ENCODE measurements at regions not wholly inside any gene's neighbourhood (a gene's known extent, or its start where the extent isn't known, plus 50 kb on each side); places are given as distances from the start of the nearest gene placed in this dataset.
A peak's percentile ranks its signal among the peaks of the same experiment; 100 is the strongest.

DNA sequence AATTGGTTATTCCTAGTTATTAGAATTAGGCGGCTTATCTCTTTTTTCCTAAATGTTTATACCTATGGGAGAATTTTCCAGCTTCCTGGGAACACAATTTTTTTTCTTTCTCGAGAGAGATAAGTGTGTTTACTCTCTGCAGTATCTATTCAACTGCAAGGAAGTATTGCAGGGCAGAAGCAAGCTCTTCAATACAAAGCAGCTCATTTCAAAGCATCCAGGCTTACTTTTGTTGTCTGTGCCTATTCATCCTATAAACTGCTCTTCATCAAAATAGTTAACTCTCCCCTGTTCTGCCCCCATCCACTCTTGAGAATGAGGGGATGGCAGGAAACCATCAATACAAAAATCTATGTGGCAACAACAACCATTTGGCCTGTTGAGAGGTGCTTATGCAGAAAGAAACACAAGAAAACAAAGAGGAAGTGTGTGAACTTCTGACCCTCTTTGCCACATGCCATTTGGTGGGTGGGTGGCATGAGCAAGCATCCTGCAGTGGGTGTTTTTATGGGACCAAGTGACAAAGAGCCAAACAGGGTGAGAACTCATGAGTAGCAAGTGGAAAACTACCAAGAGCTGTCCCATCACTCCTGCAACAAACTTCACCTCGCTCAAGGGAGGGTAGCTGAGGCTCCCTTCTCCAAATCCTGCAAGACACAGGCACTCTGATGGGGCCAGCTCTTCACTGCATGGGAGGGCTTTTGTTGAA, 50.6 kb upstream of the MRPS6 start:
- DNase-seq (ENCODE audit: low spot score), result no peak
- Mint-ChIP-seq H3K4me1 (ENCODE audit: low read depth) (peaks cover 25% of the 10 kb centered on the region), H3K27ac (no peak overlapping the region), H3K27me3 (ENCODE audit: low read depth) (no peaks in the 10 kb centered on the region), H3K4me3 (ENCODE audit: low read depth) (no peak overlapping the region), H3K36me3 (ENCODE audit: low read depth) (no peaks in the 10 kb centered on the region), H3K9me3 (peaks cover 10% of the 10 kb centered on the region)
- intact Hi-C loops (cut with micrococcal nuclease), result loop anchor here (1.0 to 2.0 kb wide), 3 partner anchors 14 to 76 kb away; no protein-coding TSS in a partner anchor

DNA sequence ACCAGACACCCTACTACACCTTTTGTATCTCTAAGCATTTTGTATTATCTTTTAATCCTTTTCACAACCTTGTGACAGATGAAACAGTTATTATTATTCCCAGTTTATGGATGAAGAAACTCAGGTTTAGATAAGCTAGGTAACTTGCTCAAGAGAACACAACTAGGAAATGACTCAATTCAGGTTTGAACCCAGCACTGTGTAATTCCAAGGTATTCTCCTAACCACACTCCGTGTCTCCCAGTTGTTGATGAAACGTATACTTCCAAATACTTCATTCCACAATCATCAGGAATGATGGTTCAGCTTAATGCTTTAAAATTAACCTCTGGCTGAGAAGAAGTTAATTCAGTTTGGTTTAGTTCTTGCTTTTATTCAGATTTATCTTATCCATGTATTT, 51.7 kb upstream of the MRPS6 start:
- DNase-seq (ENCODE audit: low spot score), result no peak
- intact Hi-C loops (cut with micrococcal nuclease), result loop anchor here (2.0 kb wide), 1 partner anchor 75 kb away; no protein-coding TSS in a partner anchor
- Mint-ChIP-seq H3K27ac (no peak overlapping the region), H3K4me1 (ENCODE audit: low read depth) (peaks cover 33% of the 10 kb centered on the region), H3K36me3 (ENCODE audit: low read depth) (no peaks in the 10 kb centered on the region), H3K9me3 (peaks cover 11% of the 10 kb centered on the region), H3K4me3 (ENCODE audit: low read depth) (no peak overlapping the region), H3K27me3 (ENCODE audit: low read depth) (no peaks in the 10 kb centered on the region)

DNA sequence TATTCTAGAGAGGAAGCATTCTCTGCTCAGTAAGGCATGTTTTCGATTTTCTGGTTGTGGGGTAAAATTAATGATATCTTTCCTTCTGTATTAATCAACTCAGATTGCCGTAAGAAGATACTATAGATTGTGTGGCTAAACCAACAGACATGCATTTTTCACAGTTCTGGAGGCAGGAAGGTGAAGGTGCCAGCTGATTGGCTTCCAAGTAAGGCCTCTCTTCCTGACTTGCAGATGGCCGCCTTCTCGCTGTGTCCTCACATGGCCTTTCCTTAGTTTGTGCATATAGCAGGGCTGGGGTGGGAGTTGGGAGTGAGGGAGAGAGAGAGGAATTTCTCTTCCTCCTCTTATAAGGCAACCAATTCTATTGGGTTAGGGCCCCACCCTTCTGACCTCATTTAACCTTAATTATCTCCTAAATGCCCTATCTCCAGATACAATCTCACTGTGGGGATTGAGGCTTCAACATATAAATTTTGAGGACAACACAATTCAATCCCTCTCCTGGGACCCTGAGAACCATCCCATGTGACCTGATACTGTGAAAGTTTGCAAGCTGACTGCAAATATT, 52.3 kb upstream of the MRPS6 start:
- no peaks in the 10 kb centered on the region for H3K27me3 Mint-ChIP-seq (ENCODE audit: low read depth)
- intact Hi-C loops (cut with micrococcal nuclease), result no loop called here
- H3K4me1 Mint-ChIP-seq (ENCODE audit: low read depth), result peaks cover 33% of the 10 kb centered on the region
- H3K9me3 Mint-ChIP-seq, result peaks cover 9% of the 10 kb centered on the region
- no peak overlapping the region for H3K27ac Mint-ChIP-seq
- H3K36me3 Mint-ChIP-seq (ENCODE audit: low read depth), result no peaks in the 10 kb centered on the region
- DNase-seq (ENCODE audit: low spot score), result no peak
- no peak overlapping the region for H3K4me3 Mint-ChIP-seq (ENCODE audit: low read depth)

DNA sequence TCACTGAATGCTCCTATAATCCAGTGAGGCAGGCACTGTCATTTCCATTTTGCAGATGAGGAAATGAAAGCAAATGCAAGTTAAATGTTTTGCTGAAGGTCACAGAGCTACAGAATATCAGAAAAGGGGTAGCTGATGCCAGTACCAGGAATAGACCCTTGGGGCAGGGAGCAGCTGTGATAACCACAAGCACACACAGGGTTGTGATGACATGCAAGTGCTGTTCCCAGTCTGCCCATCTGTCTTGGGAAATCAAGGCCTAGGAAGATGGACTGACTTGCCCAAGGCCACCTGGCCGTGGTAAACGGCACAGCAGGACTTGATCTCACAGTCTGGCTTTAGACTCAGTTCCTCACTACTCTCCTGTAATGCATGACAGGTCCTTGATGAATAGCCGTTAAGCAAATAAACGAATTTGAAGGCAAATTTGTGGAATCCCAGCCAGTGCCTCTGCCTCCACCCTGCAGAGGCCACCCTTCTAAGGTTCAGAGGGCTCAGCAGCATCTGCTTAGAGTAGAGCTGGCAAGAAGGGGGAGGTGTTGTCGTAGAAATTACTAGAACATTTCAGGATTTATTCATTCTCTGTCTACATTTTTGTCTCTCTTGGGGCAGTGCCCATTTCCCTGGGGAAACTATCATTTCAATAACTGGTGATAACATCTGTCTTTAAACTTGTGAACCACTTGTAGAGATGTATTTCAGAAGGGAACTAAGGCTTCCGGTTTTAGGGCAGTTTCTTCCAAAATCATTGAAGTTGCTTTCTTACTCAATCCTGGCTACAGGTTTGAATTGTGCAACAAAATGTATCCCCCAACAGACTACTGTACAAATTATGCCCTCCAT, 53.2 kb upstream of the MRPS6 start:
- Mint-ChIP-seq H3K4me3 (ENCODE audit: low read depth) (no peak overlapping the region), H3K4me1 (ENCODE audit: low read depth) (peaks cover 31% of the 10 kb centered on the region), H3K36me3 (ENCODE audit: low read depth) (no peaks in the 10 kb centered on the region), H3K27me3 (ENCODE audit: low read depth) (no peaks in the 10 kb centered on the region), H3K9me3 (peaks cover 18% of the 10 kb centered on the region), H3K27ac (no peak overlapping the region)
- intact Hi-C loops (cut with micrococcal nuclease), result no loop called here
- no peak for DNase-seq (ENCODE audit: low spot score)

DNA sequence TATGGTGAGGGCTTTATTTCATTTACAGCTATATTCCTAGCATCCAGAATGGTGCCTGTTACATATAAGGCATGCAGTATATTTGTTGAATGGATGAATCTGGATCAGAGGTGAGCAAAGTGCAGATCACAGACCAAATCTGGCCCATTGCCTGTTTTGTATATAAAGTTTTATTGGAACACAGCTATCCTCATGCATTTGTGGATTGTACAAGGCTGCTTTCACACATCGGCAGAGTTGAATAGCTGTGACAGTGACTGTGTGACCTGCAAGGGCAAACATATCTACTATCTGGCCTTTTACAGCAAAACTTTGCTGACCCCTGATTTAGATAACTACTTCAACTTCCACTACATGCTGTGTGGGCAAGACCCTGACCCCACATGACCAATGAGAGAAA, 54.0 kb upstream of the MRPS6 start:
- intact Hi-C loops (cut with micrococcal nuclease), result no loop called here
- peaks cover 25% of the 10 kb centered on the region for H3K9me3 Mint-ChIP-seq
- H3K4me3 Mint-ChIP-seq (ENCODE audit: low read depth), result no peak overlapping the region
- peaks cover 5% of the 10 kb centered on the region for H3K36me3 Mint-ChIP-seq (ENCODE audit: low read depth)
- H3K4me1 Mint-ChIP-seq (ENCODE audit: low read depth), result peaks cover 31% of the 10 kb centered on the region
- H3K27me3 Mint-ChIP-seq (ENCODE audit: low read depth), result no peaks in the 10 kb centered on the region
- H3K27ac Mint-ChIP-seq, result no peak overlapping the region
- DNase-seq (ENCODE audit: low spot score), result no peak

DNA sequence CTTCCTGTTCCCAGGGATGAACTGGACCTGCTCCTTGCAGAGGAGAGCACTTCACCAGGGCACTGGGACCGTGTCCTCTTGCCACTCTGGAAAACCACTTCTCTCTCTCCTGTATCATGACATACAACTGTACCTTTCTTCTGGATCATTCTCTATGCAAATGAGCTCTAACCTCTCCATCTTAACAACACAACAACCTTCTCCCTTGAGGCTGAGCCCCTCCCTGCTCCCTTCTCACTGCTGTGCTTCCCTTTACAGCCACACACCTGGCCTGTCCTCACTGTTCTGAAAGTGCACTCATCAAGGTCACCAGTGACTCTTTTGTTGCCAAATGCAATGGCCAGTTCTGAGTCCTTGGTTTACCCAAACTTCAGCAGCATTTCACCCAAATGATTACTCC, 54.5 kb upstream of the MRPS6 start:
- H3K36me3 Mint-ChIP-seq (ENCODE audit: low read depth), result peaks cover 7% of the 10 kb centered on the region
- H3K4me1 Mint-ChIP-seq (ENCODE audit: low read depth), result peaks cover 31% of the 10 kb centered on the region
- no peak for DNase-seq (ENCODE audit: low spot score)
- no peak overlapping the region for H3K4me3 Mint-ChIP-seq (ENCODE audit: low read depth)
- intact Hi-C loops (cut with micrococcal nuclease), result no loop called here
- H3K27me3 Mint-ChIP-seq (ENCODE audit: low read depth), result no peaks in the 10 kb centered on the region
- peaks cover 30% of the 10 kb centered on the region for H3K9me3 Mint-ChIP-seq
- H3K27ac Mint-ChIP-seq, result no peak overlapping the region

DNA sequence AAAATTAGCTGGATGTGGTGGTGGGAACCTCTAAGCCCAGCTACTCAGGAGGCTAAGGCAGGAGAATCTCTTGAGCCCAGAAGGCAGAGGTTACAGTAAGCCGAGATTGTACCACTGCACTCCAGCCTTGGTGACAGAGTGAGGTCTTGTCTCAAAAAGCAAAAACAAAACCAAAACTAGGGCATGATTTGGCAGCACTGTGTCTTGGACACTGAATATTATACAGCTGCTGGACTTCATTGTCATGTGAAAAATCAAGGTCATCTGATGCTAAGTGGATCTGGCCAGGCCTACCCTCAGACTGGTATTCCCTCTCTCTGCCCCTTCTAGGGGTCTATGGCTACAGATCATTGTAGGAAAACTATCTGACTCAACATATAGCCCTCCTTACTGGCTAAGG, 55.2 kb upstream of the MRPS6 start:
- H3K4me1 Mint-ChIP-seq (ENCODE audit: low read depth), result peaks cover 31% of the 10 kb centered on the region
- peaks cover 10% of the 10 kb centered on the region for H3K36me3 Mint-ChIP-seq (ENCODE audit: low read depth)
- no peak overlapping the region for H3K27ac Mint-ChIP-seq
- peaks cover 37% of the 10 kb centered on the region for H3K9me3 Mint-ChIP-seq
- DNase-seq (ENCODE audit: low spot score), result no peak
- intact Hi-C loops (cut with micrococcal nuclease), result no loop called here
- H3K4me3 Mint-ChIP-seq (ENCODE audit: low read depth), result no peak overlapping the region
- H3K27me3 Mint-ChIP-seq (ENCODE audit: low read depth), result no peaks in the 10 kb centered on the region

DNA sequence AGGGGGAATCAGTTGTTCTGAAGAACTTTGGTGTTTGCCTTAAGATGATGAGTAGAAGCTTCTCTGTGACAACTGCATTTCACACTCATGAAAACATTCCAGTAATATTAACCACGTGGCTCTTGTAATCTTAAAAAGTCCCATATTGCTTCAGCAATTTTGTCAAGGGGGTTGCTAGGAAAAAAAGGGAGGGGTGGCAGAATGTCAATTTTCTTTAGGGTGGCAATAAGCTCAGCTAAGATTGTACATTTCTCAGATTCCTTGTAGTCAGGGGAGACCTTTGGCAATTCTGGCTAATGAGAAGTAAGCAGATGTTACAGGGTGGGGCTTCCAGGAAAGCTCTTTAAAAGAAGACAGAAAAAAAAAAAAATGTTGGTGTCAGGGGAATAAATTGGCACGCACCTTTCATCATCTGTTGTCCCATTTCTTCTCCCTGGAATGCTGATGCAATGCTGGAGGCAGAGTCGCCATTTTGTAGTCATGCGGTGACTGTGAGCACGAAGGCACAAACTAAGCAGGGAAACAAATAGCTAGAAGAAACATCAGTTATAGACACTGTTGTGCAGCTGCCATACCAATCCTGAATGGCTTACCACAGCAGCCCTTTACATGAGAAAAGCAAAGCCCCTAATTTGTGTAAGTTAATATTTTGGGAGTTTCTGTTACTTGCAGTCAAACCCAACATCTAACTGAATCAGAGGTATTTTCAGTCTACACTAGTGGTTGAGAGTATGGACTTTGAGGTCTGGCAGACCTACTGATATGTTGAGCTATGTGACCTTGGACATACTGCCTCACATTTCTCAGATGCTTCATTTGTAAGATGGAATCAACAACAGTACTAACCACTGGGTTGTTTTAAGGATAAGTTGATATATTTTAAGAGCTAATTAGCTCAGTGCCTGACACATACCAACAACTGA, 56.1 kb upstream of the MRPS6 start:
- Mint-ChIP-seq H3K27me3 (ENCODE audit: low read depth) (no peaks in the 10 kb centered on the region), H3K36me3 (ENCODE audit: low read depth) (peaks cover 14% of the 10 kb centered on the region)

DNA sequence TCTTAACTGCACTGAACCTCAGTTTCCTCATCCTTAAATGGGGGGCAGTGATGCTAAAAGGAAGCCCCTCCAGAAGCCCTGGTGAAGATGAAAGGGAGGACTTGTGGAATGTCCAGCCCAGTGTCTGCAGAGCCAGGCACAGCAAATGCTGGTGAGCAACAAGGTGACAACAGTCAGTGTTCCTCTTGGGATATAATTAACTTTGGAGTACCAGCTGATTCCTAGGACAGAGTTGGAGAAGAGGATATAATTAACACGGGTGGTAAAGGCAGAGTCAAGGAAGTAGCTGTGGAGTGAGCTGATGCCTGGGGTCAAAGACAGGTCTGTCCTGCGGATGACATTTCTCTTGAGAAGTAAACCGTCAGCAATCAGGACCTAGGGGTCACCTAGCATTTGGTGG, 60.7 kb upstream of the MRPS6 start:
- Mint-ChIP-seq H3K9me3 (peaks cover 64% of the 10 kb centered on the region), H3K4me1 (ENCODE audit: low read depth) (peaks cover 20% of the 10 kb centered on the region), H3K27me3 (ENCODE audit: low read depth) (no peaks in the 10 kb centered on the region), H3K4me3 (ENCODE audit: low read depth) (no peak overlapping the region), H3K36me3 (ENCODE audit: low read depth) (peaks cover 38% of the 10 kb centered on the region), H3K27ac (no peak overlapping the region)
- intact Hi-C loops (cut with micrococcal nuclease), result no loop called here
- DNase-seq (ENCODE audit: low spot score), result no peak

More for the DNA sequence above, 56.1 kb upstream of the MRPS6 start:
- Mint-ChIP-seq H3K27ac (no peak overlapping the region), H3K4me3 (ENCODE audit: low read depth) (no peak overlapping the region), H3K4me1 (ENCODE audit: low read depth) (peaks cover 30% of the 10 kb centered on the region), H3K9me3 (peaks cover 44% of the 10 kb centered on the region)
- intact Hi-C loops (cut with micrococcal nuclease), result no loop called here
- no peak for DNase-seq (ENCODE audit: low spot score)

DNA sequence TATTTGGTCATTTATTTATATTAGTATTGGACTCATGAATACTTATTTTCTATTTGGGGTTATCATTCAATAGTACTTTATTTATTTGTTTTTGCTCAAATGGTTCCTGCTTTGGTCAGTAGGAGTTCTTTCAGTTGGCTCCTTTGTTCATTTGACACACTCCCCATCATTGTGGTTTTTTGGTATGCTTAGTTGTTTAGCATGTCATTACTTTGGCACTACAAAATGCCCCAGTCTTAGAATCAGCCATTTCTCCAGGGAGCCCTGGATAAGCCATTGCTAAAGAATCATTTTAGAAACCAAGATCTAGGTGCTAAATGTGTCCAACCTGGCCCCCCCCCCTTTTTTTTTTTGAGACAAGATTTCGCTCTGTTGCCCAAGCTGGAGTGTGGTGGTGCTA, 61.7 kb upstream of the MRPS6 start:
- H3K4me1 Mint-ChIP-seq (ENCODE audit: low read depth), result peaks cover 15% of the 10 kb centered on the region
- no peak overlapping the region for H3K4me3 Mint-ChIP-seq (ENCODE audit: low read depth)
- H3K36me3 Mint-ChIP-seq (ENCODE audit: low read depth), result peaks cover 44% of the 10 kb centered on the region
- no peaks in the 10 kb centered on the region for H3K27me3 Mint-ChIP-seq (ENCODE audit: low read depth)
- intact Hi-C loops (cut with micrococcal nuclease), result no loop called here
- no peak overlapping the region for H3K27ac Mint-ChIP-seq
- H3K9me3 Mint-ChIP-seq, result peaks cover 67% of the 10 kb centered on the region
- no peak for DNase-seq (ENCODE audit: low spot score)

DNA sequence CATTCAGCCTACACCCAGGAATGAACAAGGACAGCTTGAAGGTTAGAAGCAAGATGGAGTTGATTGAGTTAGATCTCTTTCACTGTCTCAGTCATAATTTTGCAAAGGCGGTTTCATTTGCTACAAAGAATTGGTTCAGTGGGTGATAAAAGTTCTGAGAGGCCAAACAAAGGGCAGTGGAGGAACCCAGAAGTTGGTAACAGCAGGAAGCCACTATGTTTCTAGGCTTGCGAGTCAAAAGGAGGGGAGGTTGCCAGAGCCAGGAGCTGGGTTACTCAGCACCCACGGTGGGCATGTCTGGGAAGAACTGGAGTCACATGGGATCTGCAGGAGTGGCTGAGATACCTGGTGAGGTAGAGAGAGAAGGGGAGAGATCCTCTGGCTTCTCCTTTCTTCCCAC, 64.2 kb upstream of the MRPS6 start:
- Mint-ChIP-seq H3K4me3 (ENCODE audit: low read depth) (no peak overlapping the region), H3K27ac (peak overlapping the region; percentile 47), H3K27me3 (ENCODE audit: low read depth) (no peaks in the 10 kb centered on the region), H3K4me1 (ENCODE audit: low read depth) (peaks cover 18% of the 10 kb centered on the region), H3K36me3 (ENCODE audit: low read depth) (peaks cover 41% of the 10 kb centered on the region), H3K9me3 (peaks cover 56% of the 10 kb centered on the region)
- intact Hi-C loops (cut with micrococcal nuclease), result no loop called here
- DNase-seq (ENCODE audit: low spot score), result no peak

DNA sequence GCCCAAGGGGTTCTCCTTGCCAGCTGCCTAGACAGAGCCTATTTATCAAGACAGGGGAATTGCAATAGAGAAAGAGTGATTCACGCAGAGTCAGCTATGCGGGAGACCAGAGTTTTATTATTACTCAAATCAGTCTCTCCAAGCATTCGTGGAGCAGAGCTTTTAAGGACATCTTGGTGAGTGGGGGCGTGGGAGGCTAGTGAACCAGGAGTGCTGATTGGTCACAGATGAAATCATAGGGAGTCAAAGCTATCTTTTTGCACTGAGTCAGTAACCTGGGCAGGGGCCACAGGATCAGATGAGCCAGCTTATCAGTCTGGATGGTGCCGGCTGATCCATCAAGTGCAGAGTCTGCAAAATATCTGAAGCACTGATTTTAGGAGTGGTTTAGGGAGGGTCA, 64.8 kb upstream of the MRPS6 start:
- H3K4me1 Mint-ChIP-seq (ENCODE audit: low read depth), result peaks cover 18% of the 10 kb centered on the region
- H3K27ac Mint-ChIP-seq, result peak overlapping the region; percentile 60
- intact Hi-C loops (cut with micrococcal nuclease), result loop anchor here (1.0 kb wide), 3 partner anchors 15 to 60 kb away; no protein-coding TSS in a partner anchor
- H3K9me3 Mint-ChIP-seq, result peaks cover 56% of the 10 kb centered on the region
- DNase-seq (ENCODE audit: low spot score), result no peak
- H3K4me3 Mint-ChIP-seq (ENCODE audit: low read depth), result no peak overlapping the region
- peaks cover 42% of the 10 kb centered on the region for H3K36me3 Mint-ChIP-seq (ENCODE audit: low read depth)
- no peaks in the 10 kb centered on the region for H3K27me3 Mint-ChIP-seq (ENCODE audit: low read depth)

Data from activated T-helper 2 cell treated with anti-CD3 and anti-CD28 coated beads, Interferon-gamma antibody, Interleukin-2, Interleukin-4, amounts not matched to agents 10 μg/mL and 5 μg/mL and 100 μg/mL, durations not matched to agents 14 hours and 24 hours and 36 hours (primary cell).